Neural cell (in vitro differentiated cells): ENCODE measurements at regions not wholly inside any gene's neighbourhood (a gene's known extent, or its start where the extent isn't known, plus 50 kb on each side); places are given as distances from the start of the nearest gene placed in this dataset.

Experiments
- EP300 ChIP-seq: fragments of 450-650 bp; conservative IDR thresholded peaks from 2 replicates; pipeline ENCODE4 v1.6.1; 2014; ENCODE audit warnings: antibody characterized with exemption, mild to moderate bottlenecking, moderate library complexity; ENCODE audit not compliant: poor library complexity, severe bottlenecking
- EZH2 ChIP-seq: fragments of 200-600, 300-800 bp; shearing (Covaris generic), sonication (generic); IDR thresholded peaks from 2 replicates; pipeline ENCODE4 v1.6.1; 2014; ENCODE audit warnings: antibody characterized with exemption, low read length, borderline replicate concordance, mild to moderate bottlenecking; ENCODE audit not compliant: insufficient read depth, poor library complexity, severe bottlenecking
- MXI1 ChIP-seq: fragments of 450-650 bp; conservative IDR thresholded peaks from 2 replicates; pipeline ENCODE4 v1.6.1; 2014; ENCODE audit warnings: antibody characterized with exemption, mild to moderate bottlenecking; ENCODE audit not compliant: poor library complexity, severe bottlenecking
- POLR2AphosphoS5 ChIP-seq: IDR thresholded peaks from 2 replicates; pipeline ENCODE4 v1.6.1; 2012
- RAD21 ChIP-seq: fragments of 450-650 bp; conservative IDR thresholded peaks from 2 replicates; pipeline ENCODE4 v1.6.1; 2014; ENCODE audit warnings: antibody characterized with exemption, mild to moderate bottlenecking, moderate library complexity
- REST ChIP-seq: IDR thresholded peaks from 2 replicates; pipeline ENCODE4 v1.6.1; 2012; ENCODE audit warnings: borderline replicate concordance
- SMC3 ChIP-seq: fragments of 450-650 bp; conservative IDR thresholded peaks from 2 replicates; pipeline ENCODE4 v1.6.1; 2014; ENCODE audit warnings: antibody characterized with exemption, mild to moderate bottlenecking, moderate library complexity; ENCODE audit not compliant: poor library complexity
- TAF1 ChIP-seq: IDR thresholded peaks from 2 replicates; pipeline ENCODE4 v1.6.1; 2012; ENCODE audit warnings: low read depth
- TF ChIP-seq, protein P1 (sequence below): fragments of 450-650 bp; IDR thresholded peaks from 2 replicates; pipeline ENCODE4 v1.5.1; 2014; ENCODE audit warnings: antibody characterized with exemption, mild to moderate bottlenecking, moderate library complexity; ENCODE audit not compliant: poor library complexity, severe bottlenecking

DNA sequence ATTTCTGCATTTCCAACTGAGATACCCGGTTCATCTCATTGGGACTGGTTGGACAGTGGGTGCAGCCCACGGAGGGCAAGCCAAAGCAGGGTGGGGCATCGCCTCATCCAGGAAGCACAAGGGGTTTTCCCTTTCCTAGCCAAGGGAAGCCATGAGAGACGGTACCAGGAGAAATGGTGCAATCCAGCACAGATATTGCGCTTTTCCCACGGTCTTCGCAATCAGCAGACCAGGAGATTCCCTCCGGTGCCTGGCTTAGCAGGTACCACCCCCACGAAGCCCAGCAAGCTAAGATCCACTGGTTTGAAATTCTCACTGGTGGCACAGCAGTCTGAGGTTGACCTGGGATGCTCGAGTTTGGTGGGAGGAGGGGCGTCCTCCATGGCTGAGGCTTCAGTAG lies 527.0 kb downstream of the TLE1 start:
- TF ChIP-seq MXI1 (no peak), EZH2 (no peak), POLR2AphosphoS5 (no peak), SMC3 (no peak), REST (no peak), TAF1 (no peak), EP300 (no peak), RAD21 (no peak)
- TF ChIP-seq, protein P1, sequence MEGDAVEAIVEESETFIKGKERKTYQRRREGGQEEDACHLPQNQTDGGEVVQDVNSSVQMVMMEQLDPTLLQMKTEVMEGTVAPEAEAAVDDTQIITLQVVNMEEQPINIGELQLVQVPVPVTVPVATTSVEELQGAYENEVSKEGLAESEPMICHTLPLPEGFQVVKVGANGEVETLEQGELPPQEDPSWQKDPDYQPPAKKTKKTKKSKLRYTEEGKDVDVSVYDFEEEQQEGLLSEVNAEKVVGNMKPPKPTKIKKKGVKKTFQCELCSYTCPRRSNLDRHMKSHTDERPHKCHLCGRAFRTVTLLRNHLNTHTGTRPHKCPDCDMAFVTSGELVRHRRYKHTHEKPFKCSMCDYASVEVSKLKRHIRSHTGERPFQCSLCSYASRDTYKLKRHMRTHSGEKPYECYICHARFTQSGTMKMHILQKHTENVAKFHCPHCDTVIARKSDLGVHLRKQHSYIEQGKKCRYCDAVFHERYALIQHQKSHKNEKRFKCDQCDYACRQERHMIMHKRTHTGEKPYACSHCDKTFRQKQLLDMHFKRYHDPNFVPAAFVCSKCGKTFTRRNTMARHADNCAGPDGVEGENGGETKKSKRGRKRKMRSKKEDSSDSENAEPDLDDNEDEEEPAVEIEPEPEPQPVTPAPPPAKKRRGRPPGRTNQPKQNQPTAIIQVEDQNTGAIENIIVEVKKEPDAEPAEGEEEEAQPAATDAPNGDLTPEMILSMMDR: no peak
